ENCODE measurements at regions not wholly inside any gene's neighbourhood (a gene's known extent, or its start where the extent isn't known, plus 50 kb on each side); places are given as distances from the start of the nearest gene placed in this dataset.

- peaks cover 25% of the 10 kb centered on the region for H3K9me3 Mint-ChIP-seq
- no peaks in the 10 kb centered on the region for H3K4me1 Mint-ChIP-seq
- no peak overlapping the region for H3K27ac Mint-ChIP-seq
Measured at GRCh38 chr16:80296034-80296433, 244.8 kb upstream of the DYNLRB2 start.

GRCh38 chr16:80294172-80294571, 246.6 kb upstream of the DYNLRB2 start:
- Mint-ChIP-seq H3K36me3 (peaks cover 3% of the 10 kb centered on the region; the same call in 1 of the 2 replicates), H3K4me1 (no peaks in the 10 kb centered on the region)

More at GRCh38 chr16:80296034-80296433, 244.8 kb upstream of the DYNLRB2 start:
- ATAC-seq (no peak), DNase-seq (ENCODE audit: low spot score) (no peak)
- POLR2A ChIA-PET: no interaction called here
- CTCF ChIA-PET: no interaction called here
- Mint-ChIP-seq H3K36me3 (peaks cover 3% of the 10 kb centered on the region; the same call in 1 of the 2 replicates), H3K4me3 (no peak overlapping the region), H3K27me3 (ENCODE audit: low read depth) (no peaks in the 10 kb centered on the region)
- TF ChIP-seq CTCF (IDR thresholded peaks at IDR 0.05) (no peak), RORB (CRISPR knock-in tag; IDR thresholded peaks at IDR 0.05) (no peak), ZSCAN18 (CRISPR knock-in tag; IDR thresholded peaks at IDR 0.05) (no peak), KAT7 (CRISPR knock-in tag; IDR thresholded peaks at IDR 0.05; ENCODE audit: borderline replicate concordance) (no peak), ATF1 (CRISPR knock-in tag; IDR thresholded peaks at IDR 0.05) (no peak)

GRCh38 chr16:80288616-80289015, 252.2 kb upstream of the DYNLRB2 start:
- Mint-ChIP-seq H3K27me3 (ENCODE audit: low read depth) (no peaks in the 10 kb centered on the region), H3K27ac (no peak overlapping the region), H3K4me3 (no peak overlapping the region), H3K4me1 (no peaks in the 10 kb centered on the region), H3K9me3 (peaks cover 13% of the 10 kb centered on the region), H3K36me3 (peaks cover 3% of the 10 kb centered on the region; the same call in 1 of the 2 replicates)
- DNase-seq (ENCODE audit: low spot score) (no peak), ATAC-seq (no peak)
- POLR2A ChIA-PET: no interaction called here
- CTCF ChIA-PET: interaction anchor here (0.6 kb wide), 1 partner anchor 21 kb away, joined by 4 read pairs; no protein-coding TSS in a partner anchor
- TF ChIP-seq NR1H2 (CRISPR knock-in tag; IDR thresholded peaks at IDR 0.05) (no peak), GTF2I (CRISPR knock-in tag; conservative IDR thresholded peaks at IDR 0.05) (no peak), AFF4 (CRISPR knock-in tag; IDR thresholded peaks at IDR 0.05; ENCODE audit: borderline replicate concordance) (no peak), ZNF512 (CRISPR knock-in tag; IDR thresholded peaks at IDR 0.05; ENCODE audit: borderline replicate concordance) (no peak), AR (CRISPR knock-in tag; IDR thresholded peaks at IDR 0.05) (no peak), RORB (CRISPR knock-in tag; IDR thresholded peaks at IDR 0.05) (no peak), ZNF281 (CRISPR knock-in tag; IDR thresholded peaks at IDR 0.05) (no peak)

More at GRCh38 chr16:80294172-80294571, 246.6 kb upstream of the DYNLRB2 start:
- ChIA-PET CTCF (no interaction called here), POLR2A (no interaction called here)
- DNase-seq (ENCODE audit: low spot score) (no peak), ATAC-seq (no peak)
- peaks cover 25% of the 10 kb centered on the region for H3K9me3 Mint-ChIP-seq
- H3K27ac Mint-ChIP-seq: no peak overlapping the region
- TF ChIP-seq NFYB (CRISPR knock-in tag; conservative IDR thresholded peaks at IDR 0.05; ENCODE audit: low read depth): no peak
- H3K27me3 Mint-ChIP-seq (ENCODE audit: low read depth): no peaks in the 10 kb centered on the region
- H3K4me3 Mint-ChIP-seq: no peak overlapping the region

Measured in WTC11 (cell line).